ENCODE measurements at regions not wholly inside any gene's neighbourhood (a gene's known extent, or its start where the extent isn't known, plus 50 kb on each side); places are given as distances from the start of the nearest gene placed in this dataset.

DNA sequence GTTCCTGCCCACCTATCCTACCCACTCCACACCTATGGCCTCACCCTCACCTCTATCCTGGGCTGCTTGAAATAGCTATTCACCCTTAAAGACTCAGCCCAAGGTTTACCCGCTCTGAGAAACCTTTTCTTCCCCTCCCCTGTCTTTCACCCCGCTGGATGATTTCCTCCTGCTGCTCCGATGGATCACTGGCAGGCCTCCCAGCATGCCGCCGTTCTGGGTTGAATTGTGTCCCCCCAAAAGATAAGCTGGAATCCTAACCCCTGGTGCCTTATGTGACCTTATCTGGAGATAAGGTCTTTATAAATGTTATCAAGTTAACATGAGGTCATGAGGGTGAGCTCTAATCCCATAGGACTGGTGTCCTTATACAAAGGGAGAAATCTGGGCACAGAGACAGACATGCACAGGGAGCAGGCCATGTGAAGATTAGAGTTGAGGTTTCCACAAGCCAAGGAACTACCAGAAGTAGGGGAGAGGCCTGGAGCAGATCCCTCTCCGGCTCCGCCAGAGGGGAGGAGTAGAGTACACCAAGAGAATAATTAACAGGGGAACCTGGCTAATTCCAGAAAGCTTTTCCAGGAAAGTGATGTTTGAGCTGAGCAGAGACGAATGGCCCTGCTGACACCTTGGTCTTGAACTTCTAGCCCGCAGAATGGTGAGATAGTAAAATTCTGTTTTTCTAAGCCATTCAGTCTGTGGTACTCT is 110.0 kb upstream of the SERBP1 start:
- Histone ChIP-seq H3K4me3 (no peak overlapping the region), H3K27me3 (no peaks in the 10 kb centered on the region), H3K27ac (no peak overlapping the region), H3K4me1 (ENCODE audit: low read depth) (no peaks in the 10 kb centered on the region), H3K36me3 (no peaks in the 10 kb centered on the region), H3K9me3 (ENCODE audit: low read depth) (no peaks in the 10 kb centered on the region)
- no peak for DNase-seq (ENCODE audit: low read depth in 1 of 2, low spot score in 1 of 2)
- TF ChIP-seq, protein P1, sequence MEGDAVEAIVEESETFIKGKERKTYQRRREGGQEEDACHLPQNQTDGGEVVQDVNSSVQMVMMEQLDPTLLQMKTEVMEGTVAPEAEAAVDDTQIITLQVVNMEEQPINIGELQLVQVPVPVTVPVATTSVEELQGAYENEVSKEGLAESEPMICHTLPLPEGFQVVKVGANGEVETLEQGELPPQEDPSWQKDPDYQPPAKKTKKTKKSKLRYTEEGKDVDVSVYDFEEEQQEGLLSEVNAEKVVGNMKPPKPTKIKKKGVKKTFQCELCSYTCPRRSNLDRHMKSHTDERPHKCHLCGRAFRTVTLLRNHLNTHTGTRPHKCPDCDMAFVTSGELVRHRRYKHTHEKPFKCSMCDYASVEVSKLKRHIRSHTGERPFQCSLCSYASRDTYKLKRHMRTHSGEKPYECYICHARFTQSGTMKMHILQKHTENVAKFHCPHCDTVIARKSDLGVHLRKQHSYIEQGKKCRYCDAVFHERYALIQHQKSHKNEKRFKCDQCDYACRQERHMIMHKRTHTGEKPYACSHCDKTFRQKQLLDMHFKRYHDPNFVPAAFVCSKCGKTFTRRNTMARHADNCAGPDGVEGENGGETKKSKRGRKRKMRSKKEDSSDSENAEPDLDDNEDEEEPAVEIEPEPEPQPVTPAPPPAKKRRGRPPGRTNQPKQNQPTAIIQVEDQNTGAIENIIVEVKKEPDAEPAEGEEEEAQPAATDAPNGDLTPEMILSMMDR (IDR thresholded peaks at IDR 0.05; ENCODE audit: low read depth, low read length), result no peak

DNA sequence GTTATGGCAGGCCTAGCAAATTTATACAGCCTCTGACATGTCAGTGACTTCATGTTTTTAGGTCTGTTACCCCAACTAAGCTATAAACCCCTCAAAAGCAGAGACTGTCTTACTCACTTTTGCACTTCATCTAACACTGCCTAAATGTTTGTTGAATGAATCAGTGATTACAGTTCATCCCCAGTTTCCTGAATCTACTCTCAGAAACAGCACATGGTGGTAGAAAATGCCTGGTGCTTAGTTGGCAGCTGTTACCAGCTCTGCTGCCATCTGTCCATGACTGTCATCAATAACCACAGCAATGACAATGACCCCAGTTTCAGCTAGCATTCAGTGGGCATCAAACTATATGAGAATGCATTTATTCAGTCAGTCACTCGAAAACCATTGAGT is 110.5 kb upstream of the SERBP1 start:
- H3K9me3 ChIP-seq (ENCODE audit: low read depth), result no peaks in the 10 kb centered on the region
- H3K4me3 ChIP-seq, result no peak overlapping the region
- no peak for DNase-seq (ENCODE audit: low read depth in 1 of 2, low spot score in 1 of 2)
- TF ChIP-seq, protein P1 (IDR thresholded peaks at IDR 0.05; ENCODE audit: low read depth, low read length), result no peak
- H3K27ac ChIP-seq, result no peak overlapping the region
- H3K27me3 ChIP-seq, result no peaks in the 10 kb centered on the region
- no peaks in the 10 kb centered on the region for H3K4me1 ChIP-seq (ENCODE audit: low read depth)
- no peaks in the 10 kb centered on the region for H3K36me3 ChIP-seq

DNA sequence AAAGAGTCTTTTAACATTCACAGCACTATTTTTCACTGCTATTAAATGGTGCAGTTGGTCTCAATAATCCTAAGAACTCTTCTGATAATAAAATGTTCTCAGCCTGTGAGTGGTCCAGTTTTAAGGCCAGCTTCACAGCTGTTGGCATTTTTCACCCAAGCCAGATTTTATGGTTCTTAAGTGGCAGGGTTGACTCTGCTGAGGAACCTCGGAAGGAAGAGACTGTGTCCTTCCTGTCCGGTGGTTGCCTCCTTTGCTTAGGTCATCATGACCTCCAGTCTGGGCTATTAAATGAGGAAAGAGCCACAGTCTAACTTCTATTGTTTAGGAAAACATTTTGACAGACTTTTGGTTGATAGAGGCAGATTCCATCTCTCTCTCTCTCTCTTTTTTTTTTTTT is 112.5 kb upstream of the SERBP1 start:
- no peak overlapping the region for H3K4me3 ChIP-seq
- TF ChIP-seq, protein P1 (IDR thresholded peaks at IDR 0.05; ENCODE audit: low read depth, low read length), result no peak
- DNase-seq (ENCODE audit: low read depth in 1 of 2, low spot score in 1 of 2), result no peak
- H3K36me3 ChIP-seq, result no peaks in the 10 kb centered on the region
- no peaks in the 10 kb centered on the region for H3K27me3 ChIP-seq
- no peaks in the 10 kb centered on the region for H3K4me1 ChIP-seq (ENCODE audit: low read depth)
- H3K9me3 ChIP-seq (ENCODE audit: low read depth), result no peaks in the 10 kb centered on the region
- H3K27ac ChIP-seq, result no peak overlapping the region

DNA sequence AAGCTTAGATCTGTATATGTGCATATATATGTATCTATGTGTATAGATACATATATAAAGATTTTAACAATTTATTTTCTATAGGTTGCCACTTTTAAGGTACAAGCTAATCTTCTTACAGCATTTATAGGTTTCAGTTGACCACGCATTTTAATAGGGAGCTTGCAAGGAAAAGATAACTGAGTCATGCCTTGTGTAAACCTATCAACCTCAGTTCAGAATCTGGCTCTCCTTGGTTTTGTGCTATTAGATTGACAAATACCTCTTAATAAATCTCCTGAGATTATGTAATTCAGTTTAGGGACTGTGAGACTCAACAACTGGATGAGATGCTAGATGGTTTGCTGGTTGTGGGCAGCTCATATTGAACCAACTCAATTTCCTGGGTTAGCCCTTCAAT is 114.7 kb upstream of the SERBP1 start:
- TF ChIP-seq, protein P1 (IDR thresholded peaks at IDR 0.05; ENCODE audit: low read depth, low read length), result no peak
- DNase-seq (ENCODE audit: low read depth in 1 of 2, low spot score in 1 of 2), result no peak
- H3K27ac ChIP-seq, result no peak overlapping the region

DNA sequence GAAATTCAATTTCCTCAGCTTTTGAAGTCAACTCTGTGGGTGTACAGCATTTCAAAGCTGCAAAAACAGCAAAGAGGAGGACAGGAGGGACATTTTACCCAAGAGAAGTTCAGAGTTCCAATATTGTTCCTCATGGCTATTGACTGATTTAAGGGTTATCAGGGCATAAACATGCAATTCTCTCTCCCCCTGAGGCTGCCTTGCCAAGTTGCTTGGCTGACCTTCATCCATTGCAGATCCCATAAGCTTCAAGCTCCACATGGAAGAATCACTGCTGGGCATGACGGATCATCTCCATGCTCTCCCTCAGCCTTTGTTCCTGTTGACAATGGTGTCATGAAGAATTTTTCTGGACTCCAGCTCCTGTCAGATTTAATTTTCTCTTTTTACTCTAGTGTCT is 115.2 kb upstream of the SERBP1 start:
- Histone ChIP-seq H3K4me3 (no peak overlapping the region), H3K27ac (no peak overlapping the region), H3K9me3 (ENCODE audit: low read depth) (no peaks in the 10 kb centered on the region), H3K4me1 (ENCODE audit: low read depth) (no peaks in the 10 kb centered on the region), H3K27me3 (no peaks in the 10 kb centered on the region), H3K36me3 (no peaks in the 10 kb centered on the region)
- TF ChIP-seq, protein P1 (IDR thresholded peaks at IDR 0.05; ENCODE audit: low read depth, low read length), result no peak
- DNase-seq (ENCODE audit: low read depth in 1 of 2, low spot score in 1 of 2), result no peak

More for the DNA sequence above, 114.7 kb upstream of the SERBP1 start:
- Histone ChIP-seq H3K4me3 (no peak overlapping the region), H3K4me1 (ENCODE audit: low read depth) (no peaks in the 10 kb centered on the region), H3K9me3 (ENCODE audit: low read depth) (no peaks in the 10 kb centered on the region), H3K27me3 (no peaks in the 10 kb centered on the region), H3K36me3 (no peaks in the 10 kb centered on the region)
